ENCODE measurements at regions not wholly inside any gene's neighbourhood (a gene's known extent, or its start where the extent isn't known, plus 50 kb on each side); places are given as distances from the start of the nearest gene placed in this dataset.
"Not testable (repeated sequence)": the region's sequence is repeated elsewhere in the genome, so short reads cannot be mapped to it uniquely, and the experiment has no call there.

GRCh38 chr2:180691186-180691854 is 289.1 kb upstream of the UBE2E3 start:
- not testable (repeated sequence) for TF ChIP-seq CTCF (conservative IDR thresholded peaks at IDR 0.05; ENCODE audit: low read depth, low read length); EZH2phosphoT487 (IDR thresholded peaks at IDR 0.05; ENCODE audit: borderline replicate concordance, low read length); EZH2 (IDR thresholded peaks at IDR 0.05; ENCODE audit: low read length, unreplicated experiment)
